CD4-positive, alpha-beta T cell treated with Interleukin-21 for 1 hour (primary cell): ENCODE measurements at regions not wholly inside any gene's neighbourhood (a gene's known extent, or its start where the extent isn't known, plus 50 kb on each side); places are given as distances from the start of the nearest gene placed in this dataset.
"Not testable (repeated sequence)": the region's sequence is repeated elsewhere in the genome, so short reads cannot be mapped to it uniquely, and the experiment has no call there.

ENCODE experiments used
- DNase-seq: peaks from one replicate; pipeline ENCODE4 v3.0.0-alpha.2; 2020

DNA sequence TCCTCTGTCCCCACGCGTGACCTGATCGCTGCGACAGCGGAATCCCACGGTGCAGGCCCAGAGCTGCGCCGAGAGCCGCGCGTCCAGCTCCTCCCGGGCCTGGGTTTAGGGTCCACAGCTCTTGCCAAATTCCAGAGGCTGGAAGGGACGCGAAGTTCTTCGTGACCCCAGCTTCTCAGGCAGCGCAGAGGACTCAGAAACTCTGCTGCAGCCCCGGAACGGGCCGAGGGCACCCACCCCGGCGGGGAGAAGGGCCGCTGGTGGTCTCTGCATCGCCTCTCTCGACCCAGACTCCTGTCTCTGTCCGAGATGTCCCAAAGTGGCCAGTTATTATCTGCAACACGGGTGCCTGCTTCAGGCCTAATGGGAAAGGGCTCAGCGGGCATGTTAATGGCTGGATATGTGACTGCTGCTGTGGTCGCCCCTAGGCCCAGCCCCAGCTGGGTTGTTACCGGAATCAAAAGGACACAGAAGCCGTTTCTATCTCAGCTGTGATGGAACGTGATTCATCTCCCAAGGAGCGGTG, 236.4 kb downstream of the VRK1 start:
- no peak for DNase-seq

DNA sequence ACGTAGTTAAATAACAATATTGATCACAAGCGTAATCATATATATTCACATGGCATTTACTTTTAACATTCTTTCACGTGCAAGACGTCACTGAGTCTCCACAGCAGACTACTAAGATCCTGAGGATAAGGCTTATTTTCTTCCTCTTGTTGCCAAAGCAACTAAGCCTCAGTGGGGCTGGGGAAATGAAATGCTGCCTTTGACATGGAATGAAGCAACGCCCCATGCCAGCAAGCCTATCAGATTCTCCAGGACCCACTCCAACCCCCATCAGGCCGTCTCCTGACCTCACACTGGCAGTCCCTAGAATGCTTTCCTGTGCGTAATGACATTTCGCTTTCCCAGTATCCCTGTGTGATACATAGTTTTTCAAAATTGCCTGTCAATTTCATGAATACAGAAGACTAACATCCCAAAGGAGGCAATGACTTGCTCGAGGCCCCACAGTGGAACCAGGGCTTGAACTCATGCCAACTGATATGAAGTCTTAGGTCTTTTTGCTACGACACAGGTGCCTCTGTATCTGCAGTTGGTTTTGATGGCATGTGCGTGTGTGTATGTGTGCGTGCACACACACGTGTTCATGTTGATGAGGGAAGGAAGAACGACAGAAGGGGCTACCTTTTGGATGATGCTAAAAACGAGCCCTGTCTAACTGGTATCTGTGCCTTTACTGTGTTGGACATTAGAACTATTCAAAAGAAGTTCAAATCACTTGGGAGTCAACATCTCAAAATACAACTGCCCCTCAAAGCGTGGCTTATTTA, 239.1 kb downstream of the VRK1 start:
- no peak for DNase-seq

DNA sequence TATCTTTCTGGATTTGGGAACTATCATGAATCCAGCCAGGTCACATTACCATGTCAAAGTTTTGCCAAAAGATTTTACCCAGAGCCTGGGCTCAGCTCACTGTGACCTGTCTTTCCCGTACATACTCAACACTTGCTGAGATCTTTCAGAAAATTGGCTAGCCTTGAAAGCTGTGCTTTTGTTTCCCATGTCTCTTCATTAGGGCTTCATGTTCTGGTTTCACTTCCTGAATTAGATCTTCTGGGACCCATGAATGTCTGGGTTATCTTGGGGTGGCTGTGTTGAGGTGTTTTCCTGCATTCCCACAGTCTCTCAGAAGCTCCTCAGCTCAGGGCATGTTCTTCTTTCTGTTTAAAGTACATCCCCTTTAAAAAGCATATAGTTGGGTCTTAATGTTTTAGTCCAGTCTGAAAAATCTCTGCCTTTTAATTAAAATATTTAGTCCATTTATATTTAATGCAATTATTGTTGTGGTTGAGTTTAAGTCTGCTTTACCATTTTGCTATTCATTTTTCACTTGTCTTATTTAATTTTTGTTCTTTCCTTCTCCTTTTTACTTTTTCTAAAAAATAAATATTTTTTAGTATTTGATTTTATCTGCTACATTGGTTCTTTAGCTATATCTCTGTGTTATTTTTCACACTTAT, 242.7 kb downstream of the VRK1 start:
- DNase-seq = no peak

DNA sequence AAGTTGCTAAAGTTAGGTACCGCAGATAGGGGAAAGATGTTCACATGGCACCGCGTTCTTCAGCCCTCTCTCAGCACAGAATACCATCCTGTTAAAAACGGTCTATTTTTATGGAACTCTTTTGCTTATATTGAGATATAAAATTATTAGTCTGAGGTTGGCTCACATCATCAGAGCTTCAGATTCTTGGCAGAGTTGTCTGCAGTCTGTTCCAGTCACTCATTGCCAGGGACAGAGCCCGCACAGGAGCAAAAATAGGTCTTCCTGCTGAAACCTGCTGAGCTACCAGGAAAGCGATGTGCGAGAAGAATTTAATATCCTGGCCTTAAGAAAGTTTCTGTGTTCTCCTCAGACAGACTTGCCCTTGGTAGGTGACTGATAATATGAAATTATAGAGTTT, 249.8 kb downstream of the VRK1 start:
- no peak for DNase-seq

DNA sequence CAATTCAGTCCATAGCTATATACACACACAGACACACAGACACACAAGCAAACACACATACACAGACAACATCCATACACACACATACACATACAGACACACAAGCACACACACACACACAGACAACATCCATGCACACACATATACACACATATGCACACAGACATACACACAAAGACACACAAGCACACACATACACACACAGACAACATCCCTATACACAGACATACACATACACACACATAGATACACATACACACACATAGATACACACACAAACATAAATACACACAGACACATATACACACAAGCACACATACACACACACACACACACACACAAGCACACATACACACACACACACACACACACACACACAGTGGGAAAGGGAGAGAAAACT, 254.8 kb downstream of the VRK1 start:
- DNase-seq = no peak

DNA sequence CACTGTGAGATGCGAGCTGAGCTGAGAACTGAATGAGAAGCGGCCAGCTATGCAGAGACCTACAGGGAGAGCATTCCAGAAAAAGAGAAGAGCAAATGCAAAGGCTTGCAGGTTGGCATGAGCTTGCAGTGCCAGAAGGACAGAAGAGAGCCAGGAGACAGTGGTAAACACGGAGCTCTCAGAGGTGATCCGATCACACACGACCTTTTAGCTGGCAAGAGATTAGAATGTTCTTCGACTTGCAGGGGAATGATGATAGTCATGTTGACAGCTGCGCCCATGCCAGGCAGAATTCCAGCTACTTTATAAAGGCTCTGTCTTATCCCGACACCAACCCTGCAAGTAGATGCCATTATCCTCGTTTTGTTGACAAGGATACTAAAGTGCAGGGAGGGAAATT, 256.8 kb downstream of the VRK1 start:
- no peak for DNase-seq

DNA sequence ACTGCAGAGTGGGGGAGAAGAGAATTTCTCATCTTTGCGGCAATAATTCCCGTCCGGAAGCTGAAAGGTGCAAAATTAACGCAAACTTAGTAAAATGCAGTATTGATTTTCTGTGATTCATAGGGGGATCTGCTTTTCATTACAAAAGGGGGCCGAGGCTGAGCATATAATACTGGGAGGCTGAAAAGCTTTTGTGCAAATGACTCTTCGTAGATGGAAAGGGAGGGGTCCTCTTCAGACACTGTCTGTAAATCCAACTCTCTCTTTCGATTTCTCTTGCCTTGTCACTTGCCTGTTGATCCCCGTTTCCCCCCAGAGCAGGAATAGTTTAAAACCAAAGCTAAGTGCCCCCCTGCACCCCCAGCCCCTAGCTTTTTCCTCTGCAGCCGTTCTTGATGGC, 258.2 kb downstream of the VRK1 start:
- no peak for DNase-seq

DNA sequence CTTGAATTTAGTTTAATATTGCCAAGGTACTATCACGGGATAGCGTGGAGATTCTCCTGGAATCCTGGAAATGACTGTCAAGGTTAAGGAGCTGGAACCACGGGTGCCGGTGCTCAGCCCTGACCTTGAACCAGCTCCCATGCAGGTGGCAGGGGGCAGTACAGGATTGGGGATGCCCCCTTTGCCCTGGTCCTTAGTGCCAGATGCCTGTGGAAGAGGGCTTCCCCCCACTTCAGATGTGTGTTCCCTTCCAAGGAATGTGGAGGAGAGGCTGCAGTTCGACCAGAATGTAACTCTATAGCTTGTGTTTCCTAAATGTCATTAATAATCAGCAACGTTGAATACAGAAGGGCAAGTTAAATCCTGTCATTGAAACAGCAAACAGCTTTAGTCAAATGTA, 258.9 kb downstream of the VRK1 start:
- peak; percentile 13 for DNase-seq

DNA sequence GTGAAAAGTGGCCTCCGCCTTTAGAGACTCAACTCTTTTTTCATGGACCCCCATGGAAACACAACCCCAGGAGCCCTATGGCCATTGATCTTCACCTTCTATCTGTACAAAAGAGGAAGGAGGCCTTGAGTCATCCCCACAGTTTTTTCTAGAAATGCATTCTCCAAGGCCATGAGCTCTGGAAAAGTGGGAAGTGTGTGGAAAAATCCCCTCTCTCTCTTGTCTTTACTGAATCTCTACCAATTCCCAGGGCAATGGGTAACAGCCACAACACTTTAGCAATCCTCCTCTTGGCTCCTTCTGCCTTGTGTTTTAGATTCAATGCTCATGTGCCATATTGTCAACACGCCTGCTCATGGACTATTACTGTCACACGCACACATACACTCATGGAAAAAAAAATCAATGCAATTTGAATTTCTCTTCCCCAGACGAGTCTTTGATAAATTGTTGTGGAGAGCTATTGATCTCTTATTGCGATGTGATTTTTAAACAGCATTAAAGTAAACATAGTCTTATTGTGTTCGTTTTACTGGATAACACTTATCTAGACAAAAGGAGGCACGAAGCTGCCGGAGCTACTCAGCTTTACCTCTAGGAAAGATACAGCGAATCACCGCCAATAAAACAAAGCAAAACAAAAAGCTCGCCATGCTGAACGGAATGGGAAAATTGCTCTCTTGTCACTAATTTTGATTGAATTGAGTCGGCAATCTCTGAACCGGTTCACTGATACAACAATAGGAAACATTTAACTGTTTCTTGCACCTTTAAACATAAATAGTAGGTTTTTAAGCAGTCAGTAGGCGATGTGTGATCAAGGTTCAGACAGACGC, 260.3 kb downstream of the VRK1 start:
- DNase-seq = no peak

DNA sequence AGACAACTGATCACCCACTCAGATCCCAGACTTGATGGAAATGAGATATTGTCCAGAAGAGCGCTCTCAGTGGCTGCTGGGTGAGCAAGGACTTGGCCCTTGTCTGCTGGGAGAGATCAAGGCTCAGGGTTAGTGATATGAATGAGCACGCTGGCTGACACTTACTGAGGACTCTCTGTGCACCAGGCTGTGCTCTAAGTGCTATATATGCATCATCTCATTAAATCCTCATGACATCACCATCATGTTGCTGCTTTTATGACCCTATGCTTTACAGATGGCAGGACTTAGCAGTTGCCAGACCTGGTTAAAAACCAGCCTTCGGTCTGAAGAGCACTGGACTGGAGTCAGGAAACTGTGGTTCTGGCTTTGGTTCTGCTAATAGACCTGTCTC, 260.9 kb downstream of the VRK1 start:
- DNase-seq = no peak

DNA sequence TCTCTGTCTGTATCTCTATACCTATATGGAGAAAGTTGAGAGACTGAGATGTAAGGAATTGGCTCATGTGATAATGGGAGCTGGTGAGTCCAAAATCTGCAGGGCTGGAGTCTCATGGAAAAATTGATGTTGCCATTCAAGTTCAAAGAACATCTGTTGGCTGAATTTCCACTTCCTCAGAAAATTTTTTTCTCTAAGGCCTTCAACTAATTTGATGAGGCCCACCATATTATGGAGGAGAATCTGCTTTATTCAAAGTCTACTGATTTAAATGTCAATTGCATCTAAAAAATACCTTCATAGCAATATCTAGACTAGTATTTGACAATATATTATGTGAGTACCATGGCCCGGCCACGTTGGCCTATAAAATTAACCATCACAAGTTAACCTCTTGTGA, 261.4 kb downstream of the VRK1 start:
- no peak for DNase-seq

DNA sequence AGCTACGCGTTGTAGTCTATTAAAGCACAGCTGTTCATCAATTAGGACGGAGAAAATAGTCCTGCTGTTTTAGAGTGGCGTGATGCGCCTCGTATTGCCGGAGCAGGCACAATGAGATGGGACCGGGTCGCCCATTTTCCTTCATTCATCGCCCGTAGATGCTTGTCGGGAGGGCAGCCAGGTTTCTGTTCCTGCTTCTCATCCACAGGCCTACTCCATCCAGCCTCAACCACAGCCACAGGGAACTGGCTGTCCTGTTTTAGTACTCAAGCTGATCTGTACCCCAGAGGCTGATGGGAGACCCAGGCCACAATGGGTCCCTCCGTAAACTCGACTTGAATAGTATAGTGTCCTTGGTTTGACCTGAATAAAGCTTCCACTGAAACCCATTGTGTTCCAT, 264.0 kb downstream of the VRK1 start:
- no peak for DNase-seq

DNA sequence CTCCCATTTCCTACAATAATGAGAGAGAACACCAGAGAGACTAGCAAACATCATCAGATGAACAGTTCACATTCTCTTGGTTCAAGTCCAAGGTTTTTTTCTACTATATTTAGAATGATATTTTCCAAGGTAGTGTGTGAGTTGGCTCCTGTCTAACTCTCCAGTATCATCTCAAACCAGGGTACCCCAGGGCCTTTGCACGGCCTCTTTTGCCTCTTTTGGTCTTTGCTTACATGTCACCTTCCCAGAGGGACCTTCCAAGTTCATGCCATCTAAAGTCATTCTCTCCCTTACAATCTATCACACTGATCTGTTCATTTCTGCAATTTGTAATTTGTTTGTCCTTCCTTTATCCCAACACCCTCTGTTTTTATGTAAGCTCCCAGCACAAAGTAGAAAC, 264.5 kb downstream of the VRK1 start:
- DNase-seq = no peak

DNA sequence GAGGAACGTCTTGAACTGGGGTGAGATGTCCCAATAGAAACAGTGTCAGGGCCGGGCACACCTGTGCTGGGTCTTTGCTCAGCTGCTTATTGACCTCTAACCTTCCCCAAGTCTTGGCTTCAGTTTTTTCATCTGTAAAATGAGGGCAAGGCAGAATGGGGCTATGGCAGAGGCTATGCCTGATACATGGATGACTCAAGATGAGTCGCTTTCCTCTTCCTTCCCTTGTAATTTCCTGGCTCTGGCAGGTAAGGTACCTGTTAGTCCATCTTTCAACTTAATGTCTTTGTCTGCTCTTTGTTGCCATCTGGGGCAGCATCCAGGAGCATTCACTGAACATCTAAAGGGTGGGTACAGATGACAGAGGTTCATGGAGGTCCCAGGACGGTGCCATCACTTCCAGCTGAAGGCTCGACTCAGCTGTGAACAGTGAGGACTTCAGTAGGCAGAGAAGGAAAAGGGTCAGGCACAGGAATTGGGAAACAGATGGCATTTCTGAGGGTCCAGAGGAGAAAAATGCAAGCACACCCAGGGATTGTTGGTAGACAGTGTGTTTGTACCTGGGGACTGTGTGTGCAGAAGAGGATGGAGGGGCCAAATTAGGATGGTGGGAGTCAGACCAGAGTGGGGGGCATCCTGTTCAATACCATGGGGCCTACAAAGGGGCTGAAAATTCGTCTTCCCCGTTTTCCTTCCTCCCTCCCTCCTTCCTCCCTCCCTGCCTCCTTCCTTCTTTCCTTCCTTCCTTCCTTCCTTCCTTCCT, 268.3 kb downstream of the VRK1 start:
- DNase-seq = no peak

DNA sequence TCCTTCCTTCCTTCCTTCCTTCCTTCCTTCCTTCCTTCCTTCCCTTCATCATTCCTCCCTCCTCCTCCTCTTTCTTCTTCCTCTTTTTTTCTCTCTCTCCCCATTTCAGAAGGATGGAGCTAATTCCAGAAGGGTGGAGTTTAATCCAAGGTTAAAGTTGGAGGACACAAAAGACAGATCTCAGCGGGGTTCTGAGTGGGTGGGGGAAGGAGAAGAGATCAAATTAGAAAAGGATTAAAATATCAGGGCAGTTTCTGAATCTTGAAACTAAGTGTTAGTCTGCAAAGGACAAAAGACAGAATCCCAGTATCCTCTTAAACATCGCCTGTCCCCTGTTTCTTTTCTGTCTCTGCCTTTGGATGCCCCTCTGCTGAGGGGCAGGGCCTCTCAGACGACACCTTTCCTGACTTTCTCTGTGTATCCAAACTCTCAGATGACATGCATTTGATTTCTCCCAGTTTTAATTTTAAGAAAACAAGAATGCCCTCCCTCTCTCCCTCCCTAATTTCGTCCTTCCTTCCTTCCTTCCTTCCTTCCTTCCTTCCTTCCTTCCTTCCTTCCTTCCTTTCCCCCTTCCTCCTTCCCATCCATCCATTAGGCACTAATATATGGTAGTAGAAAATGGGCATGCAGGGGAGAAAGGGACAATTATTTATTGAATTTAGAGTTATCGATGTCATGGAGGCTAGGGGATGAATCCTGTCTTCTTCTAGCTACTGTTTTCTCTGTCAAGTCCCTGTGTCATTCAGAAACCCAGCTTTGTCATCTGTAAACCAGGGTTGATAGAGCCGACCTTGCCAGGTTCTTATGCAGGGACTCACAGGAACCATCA, 269.1 kb downstream of the VRK1 start:
- no peak for DNase-seq

DNA sequence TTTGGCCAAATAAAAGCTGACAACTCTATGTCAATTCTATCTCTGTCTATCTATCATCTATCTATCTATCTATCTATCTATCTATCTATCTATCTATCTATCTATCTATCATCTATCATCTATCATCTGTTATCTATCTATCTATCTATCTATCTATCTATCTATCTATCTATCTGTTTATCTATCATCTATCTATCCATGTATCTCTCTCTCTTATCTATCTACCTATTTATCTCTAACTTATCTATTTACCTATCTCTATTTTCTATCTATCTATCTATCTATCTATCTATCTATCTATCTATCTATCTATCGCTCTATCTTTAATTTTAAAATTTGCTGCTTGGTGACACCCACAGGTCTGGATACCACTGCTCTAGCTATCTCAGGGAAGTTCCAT, 271.1 kb downstream of the VRK1 start:
- DNase-seq = not testable (repeated sequence)

DNA sequence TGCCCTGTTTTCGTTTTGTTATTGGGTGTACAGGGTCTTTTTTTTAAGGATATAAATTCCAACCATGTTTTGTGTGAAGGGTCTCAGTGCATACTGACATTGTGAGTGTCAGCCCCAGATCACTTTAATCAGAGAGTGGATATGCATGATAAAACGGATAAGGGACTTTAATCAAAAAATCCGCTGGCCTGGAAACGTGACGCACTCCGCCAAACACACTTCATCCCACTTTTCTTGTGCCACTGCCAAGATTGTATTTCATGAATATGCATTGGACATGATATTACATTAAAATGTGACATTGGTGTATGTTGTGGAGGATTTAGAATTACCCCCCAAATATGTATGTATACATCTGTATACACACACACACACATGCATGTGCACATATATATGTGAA, 273.1 kb downstream of the VRK1 start:
- DNase-seq = no peak

DNA sequence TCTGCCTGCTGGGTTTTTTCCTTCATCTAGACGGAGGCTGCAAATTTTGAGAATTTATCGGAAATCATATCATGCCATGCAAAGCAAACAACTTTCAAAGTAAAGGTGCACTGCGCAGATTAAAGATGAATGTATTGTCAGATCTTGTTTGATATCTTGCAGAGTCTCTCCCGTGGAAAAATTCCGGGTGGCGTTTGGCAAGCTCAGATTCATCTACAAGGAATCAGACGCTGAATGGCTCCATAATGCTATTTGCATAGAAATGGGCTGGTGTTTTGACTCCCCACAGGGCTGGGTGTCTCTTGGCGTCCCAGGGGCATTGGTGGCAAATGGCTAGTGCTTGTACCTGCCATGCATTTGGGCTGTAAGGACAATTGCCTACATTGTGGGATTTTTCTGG, 274.0 kb downstream of the VRK1 start:
- DNase-seq = no peak

DNA sequence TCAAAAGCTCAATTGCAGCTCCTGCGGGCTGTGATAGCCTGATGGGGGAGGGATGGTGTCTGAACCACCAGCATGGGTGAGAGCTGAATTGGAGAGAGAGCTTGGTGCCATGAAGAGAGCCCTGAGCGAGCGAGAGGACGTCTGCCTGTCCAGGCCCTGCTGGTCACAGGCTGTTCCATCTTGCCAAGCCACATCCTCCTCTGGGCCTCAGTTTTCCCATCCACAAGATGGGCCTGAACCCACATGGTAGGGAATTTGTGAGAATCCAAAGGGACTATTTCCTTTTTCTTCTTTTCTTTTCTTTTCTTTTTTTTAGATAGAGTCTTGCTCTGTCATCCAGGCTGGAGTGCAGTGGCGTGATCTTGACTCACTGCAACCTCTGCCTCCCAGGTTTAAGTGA, 276.4 kb downstream of the VRK1 start:
- no peak for DNase-seq

DNA sequence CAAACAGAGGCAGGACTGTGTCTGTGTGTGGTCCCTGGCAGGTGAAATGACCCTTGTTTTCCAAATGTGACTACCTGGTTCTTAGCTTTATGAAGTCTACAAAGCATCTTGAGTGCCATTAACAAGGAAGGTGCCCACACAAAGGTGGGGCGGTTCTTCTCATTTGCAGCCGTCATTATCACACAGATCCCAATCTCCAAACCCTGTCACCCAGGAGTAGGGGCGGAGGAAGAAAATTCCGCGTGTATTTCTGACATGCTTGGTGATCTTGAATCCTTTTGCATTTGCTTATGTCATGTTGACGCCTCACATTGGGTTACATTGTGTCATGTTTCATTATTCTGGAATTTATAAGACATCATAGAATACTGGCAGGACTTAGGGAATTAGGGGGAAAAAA, 277.3 kb downstream of the VRK1 start:
- DNase-seq = no peak

DNA sequence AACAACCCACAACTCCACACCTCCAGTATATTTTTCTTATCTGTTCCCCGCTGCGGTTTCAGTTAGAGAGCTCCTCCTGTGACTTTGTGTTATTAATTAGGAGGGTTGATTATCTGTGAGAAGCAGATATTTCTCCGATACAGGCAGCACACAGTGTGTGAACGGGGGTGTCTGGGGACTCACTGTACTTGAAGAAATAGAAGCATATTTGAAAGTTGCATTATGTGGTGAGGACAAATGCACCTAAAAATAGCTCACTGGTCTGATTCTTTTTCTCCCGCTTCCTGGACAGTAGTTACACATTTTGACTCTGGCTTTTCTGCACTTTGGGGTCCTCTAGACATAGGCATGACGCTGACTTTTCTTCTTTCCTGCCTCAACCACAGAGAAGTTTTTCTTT, 277.7 kb downstream of the VRK1 start:
- DNase-seq = no peak

DNA sequence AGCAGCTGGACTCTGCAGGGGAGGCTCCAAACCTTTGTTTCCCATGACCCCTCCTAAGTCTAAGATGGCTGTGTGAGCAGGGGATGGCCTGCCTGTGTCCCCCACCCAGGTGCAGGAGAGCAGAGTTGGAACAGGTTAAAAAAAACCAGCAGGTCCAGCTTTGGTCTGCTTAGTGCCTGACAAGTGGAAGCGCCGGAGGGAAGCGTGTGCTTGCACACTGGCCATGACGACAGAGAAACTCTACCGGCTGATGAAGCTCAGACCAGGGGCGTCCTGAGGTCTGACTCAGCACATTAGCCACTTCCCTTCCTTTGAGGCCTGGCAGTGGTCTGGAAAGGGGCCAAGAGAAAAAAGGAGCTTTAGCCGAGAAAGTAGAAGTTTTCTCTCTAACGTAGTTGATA, 280.1 kb downstream of the VRK1 start:
- DNase-seq = peak; percentile 21
